Trophoblast cell (in vitro differentiated cells and primary cell): ENCODE measurements at regions not wholly inside any gene's neighbourhood (a gene's known extent, or its start where the extent isn't known, plus 50 kb on each side); places are given as distances from the start of the nearest gene placed in this dataset.
"Not testable (repeated sequence)": the region's sequence is repeated elsewhere in the genome, so short reads cannot be mapped to it uniquely, and the experiment has no call there.

ENCODE experiments used
- DNase-seq, 2 donors: peaks; one replicate each; pipeline ENCODE4 v3.0.0-alpha.2; 2016
- H2AFZ ChIP-seq: 2 replicates; pipeline ENCODE4 v1.6.1; 2013; ENCODE audit warnings: low read length, moderate library complexity, mild to moderate bottlenecking; ENCODE audit not compliant: insufficient read depth, poor library complexity
- H2AK5ac ChIP-seq: 2 replicates; pipeline ENCODE4 v1.6.1; 2013; ENCODE audit warnings: mild to moderate bottlenecking, low read length
- H2BK120ac ChIP-seq: 2 replicates; pipeline ENCODE4 v1.6.1; 2013; ENCODE audit warnings: low read length, mild to moderate bottlenecking, moderate library complexity; ENCODE audit not compliant: insufficient read depth, poor library complexity
- H2BK12ac ChIP-seq: 2 replicates; pipeline ENCODE4 v1.6.1; 2013; ENCODE audit warnings: mild to moderate bottlenecking, low read length, moderate library complexity
- H2BK5ac ChIP-seq: 2 replicates; pipeline ENCODE4 v1.6.1; 2013; ENCODE audit warnings: low read length, low read depth, moderate library complexity, mild to moderate bottlenecking; ENCODE audit not compliant: poor library complexity
- H3K14ac ChIP-seq: 2 replicates; pipeline ENCODE4 v1.6.1; 2013; ENCODE audit warnings: mild to moderate bottlenecking, low read length
- H3K18ac ChIP-seq: 2 replicates; pipeline ENCODE4 v1.6.1; 2013; ENCODE audit warnings: mild to moderate bottlenecking, low read length
- H3K23ac ChIP-seq: 2 replicates; pipeline ENCODE4 v1.6.1; 2013; ENCODE audit warnings: low read length
- H3K27ac ChIP-seq: 2 replicates; pipeline ENCODE4 v1.5.1; 2013; ENCODE audit warnings: low read depth, mild to moderate bottlenecking, inconsistent platforms, low read length, moderate library complexity
- H3K27me3 ChIP-seq: 2 replicates; pipeline ENCODE4 v1.6.1; 2013; ENCODE audit warnings: inconsistent platforms, mild to moderate bottlenecking, low read length, moderate library complexity; ENCODE audit not compliant: insufficient read depth
- H3K36me3 ChIP-seq, 2 experiments: 1 replicate in 1 of 2; 2 replicates in 1 of 2; pipeline ENCODE4 v1.6.1; 2013; ENCODE audit warnings: low read length in 2 of 2, mild to moderate bottlenecking in 2 of 2, moderate library complexity in 1 of 2; ENCODE audit not compliant: insufficient read depth in 2 of 2, control insufficient read depth in 1 of 2
- H3K4ac ChIP-seq: 2 replicates; pipeline ENCODE4 v1.6.1; 2013; ENCODE audit warnings: low read depth, mild to moderate bottlenecking, low read length, moderate library complexity
- H3K4me1 ChIP-seq, 2 experiments: 1 replicate in 1 of 2; 2 replicates in 1 of 2; pipeline ENCODE4 v1.6.1; 2013; ENCODE audit warnings: low read length in 2 of 2, mild to moderate bottlenecking in 2 of 2, moderate library complexity in 1 of 2; ENCODE audit not compliant: insufficient read depth in 2 of 2, control insufficient read depth in 1 of 2
- H3K4me2 ChIP-seq: 2 replicates; pipeline ENCODE4 v1.6.1; 2013; ENCODE audit warnings: inconsistent platforms, mild to moderate bottlenecking, low read length, moderate library complexity
- H3K4me3 ChIP-seq: 2 replicates; pipeline ENCODE4 v1.5.1; 2013; ENCODE audit warnings: mild to moderate bottlenecking, low read depth, low read length, inconsistent platforms
- H3K79me1 ChIP-seq: one replicate; pipeline ENCODE4 v1.6.1; 2013; ENCODE audit warnings: low read length
- H3K79me2 ChIP-seq: 2 replicates; pipeline ENCODE4 v1.6.1; 2013; ENCODE audit warnings: low read length, mild to moderate bottlenecking; ENCODE audit not compliant: control insufficient read depth, insufficient read depth, poor library complexity
- H3K9ac ChIP-seq: 2 replicates; pipeline ENCODE4 v1.6.1; 2013; ENCODE audit warnings: mild to moderate bottlenecking, low read length
- H3K9me3 ChIP-seq: 2 replicates; pipeline ENCODE4 v1.6.1; 2013; ENCODE audit warnings: low read depth, mild to moderate bottlenecking, control low read depth, inconsistent platforms, low read length; ENCODE audit not compliant: insufficient read depth
- H4K12ac ChIP-seq: 2 replicates; pipeline ENCODE4 v1.6.1; 2013; ENCODE audit warnings: low read depth, mild to moderate bottlenecking, low read length, moderate library complexity
- H4K8ac ChIP-seq: 2 replicates; pipeline ENCODE4 v1.6.1; 2013; ENCODE audit warnings: low read depth, mild to moderate bottlenecking, low read length, moderate library complexity
- H4K91ac ChIP-seq: one replicate; pipeline ENCODE4 v1.6.1; 2013; ENCODE audit warnings: low read depth, mild to moderate bottlenecking, low read length, moderate library complexity
- WGBS: extraction: QIAGEN DNeasy Blood & Tissue Kit; methylation state at CpG from one replicate; pipeline ENCODE4 v1.1.7; 2013; ENCODE audit warnings: missing lambda C conversion rate; ENCODE audit not compliant: insufficient read length, insufficient coverage; ENCODE audit errors: extremely low coverage; 5-methylcytosine and 5-hydroxymethylcytosine counted together

DNA sequence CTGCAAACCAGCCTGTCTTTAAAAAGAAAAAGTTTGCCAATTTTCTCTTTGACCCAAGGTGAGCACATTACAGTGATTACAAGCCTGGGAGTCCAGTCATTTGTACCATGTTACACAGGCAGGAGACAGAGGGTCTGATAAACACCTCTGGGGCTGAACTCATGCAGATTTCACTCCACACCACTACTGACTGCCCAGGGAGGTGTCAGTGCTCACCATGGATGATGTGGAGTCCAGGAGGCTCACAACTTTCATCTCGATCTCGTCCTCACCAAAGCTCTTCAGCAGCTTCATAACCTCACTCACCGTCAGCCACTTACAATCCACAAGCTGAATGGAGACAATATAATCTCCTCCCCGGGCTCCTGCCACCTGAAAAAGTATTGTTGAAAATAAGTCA lies 302.4 kb downstream of the GOLGA6L6 start:
- H4K91ac ChIP-seq, H2AFZ ChIP-seq, H3K79me2 ChIP-seq, H4K12ac ChIP-seq, DNase-seq, H2BK12ac ChIP-seq, H3K18ac ChIP-seq, H2AK5ac ChIP-seq, H3K4me3 ChIP-seq, H3K27me3 ChIP-seq, H3K27ac ChIP-seq, H3K4ac ChIP-seq, H3K4me1 ChIP-seq, H3K79me1 ChIP-seq, H3K36me3 ChIP-seq, H4K8ac ChIP-seq, H2BK120ac ChIP-seq, H3K14ac ChIP-seq, H3K9me3 ChIP-seq, H3K4me2 ChIP-seq, H2BK5ac ChIP-seq, H3K23ac ChIP-seq: not testable (repeated sequence)
- WGBS, result no CpG with 5 or more reads among the region's 4 CpGs
- peak overlapping the region; percentile 61 for H3K9ac ChIP-seq

DNA sequence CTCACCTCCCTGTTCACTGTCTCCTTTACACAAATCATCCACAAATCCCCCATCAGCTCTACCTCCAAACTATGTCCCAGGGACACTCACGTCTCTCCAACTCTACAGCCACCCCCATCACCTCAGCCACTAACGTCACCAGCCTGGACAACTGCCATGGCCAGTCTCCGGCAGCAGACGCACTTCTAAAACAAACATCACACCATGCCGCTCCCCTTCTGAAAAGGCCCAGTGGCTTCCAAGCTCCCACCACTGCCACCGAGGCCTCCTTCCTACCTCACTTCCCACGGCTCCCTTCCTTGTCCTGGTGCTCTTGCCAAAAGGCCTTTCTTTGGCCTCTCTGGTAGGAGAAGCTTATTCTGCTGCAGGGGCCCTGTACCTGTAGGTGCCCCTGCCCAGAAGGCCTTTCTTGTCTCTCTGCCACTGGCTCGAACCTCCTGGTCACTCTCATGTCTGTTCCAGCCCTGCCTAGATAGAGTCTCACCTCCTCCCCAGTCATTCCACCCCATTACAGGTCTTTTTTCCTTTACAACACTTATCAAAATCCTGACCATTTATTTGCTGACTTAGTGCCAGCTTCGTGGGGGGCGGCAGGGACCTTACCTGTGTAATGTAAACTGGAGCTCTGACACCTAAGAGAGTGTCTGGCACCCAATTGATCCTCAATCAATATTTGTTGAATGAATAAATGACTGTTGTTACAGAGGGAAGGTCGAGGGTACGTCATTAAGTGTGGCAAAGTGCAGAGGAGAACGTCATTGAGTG lies 304.2 kb downstream of the GOLGA6L6 start:
- H3K79me1 ChIP-seq, H2BK12ac ChIP-seq, H4K91ac ChIP-seq, H3K23ac ChIP-seq, H3K4me3 ChIP-seq, H3K36me3 ChIP-seq, H3K79me2 ChIP-seq, H3K14ac ChIP-seq, H3K4ac ChIP-seq, H3K9me3 ChIP-seq, H2AFZ ChIP-seq, H2BK5ac ChIP-seq, H3K27me3 ChIP-seq, H3K4me1 ChIP-seq, H3K18ac ChIP-seq, H3K27ac ChIP-seq, DNase-seq, H4K12ac ChIP-seq, H2AK5ac ChIP-seq, H2BK120ac ChIP-seq, H4K8ac ChIP-seq, H3K4me2 ChIP-seq, H3K9ac ChIP-seq: not testable (repeated sequence)
- WGBS, result no CpG with 5 or more reads among the region's 13 CpGs

DNA sequence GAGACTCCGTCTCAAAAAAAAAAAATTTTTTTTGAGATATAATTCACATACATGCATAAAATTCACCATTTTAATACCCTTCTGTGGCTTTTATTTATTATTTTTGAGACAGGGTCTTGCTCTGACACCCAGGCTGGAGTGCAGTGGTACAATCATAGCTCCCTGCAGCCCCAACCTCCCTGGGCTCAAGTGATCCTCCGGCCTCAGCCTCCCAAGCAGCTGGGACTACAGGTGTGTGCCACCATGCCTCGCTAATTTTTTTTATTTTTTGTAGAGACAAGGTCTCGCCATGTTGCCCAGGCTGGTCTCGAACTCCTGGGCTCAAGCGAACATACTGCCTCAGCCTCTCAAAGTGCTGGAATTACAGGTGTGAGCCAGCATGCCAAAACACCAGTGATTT lies 305.9 kb downstream of the GOLGA6L6 start:
- H3K4me2 ChIP-seq, H2AFZ ChIP-seq, H3K79me2 ChIP-seq, H3K23ac ChIP-seq, H3K4me1 ChIP-seq, H2BK12ac ChIP-seq, H2BK5ac ChIP-seq, H3K9ac ChIP-seq, DNase-seq, H4K12ac ChIP-seq, H3K4me3 ChIP-seq, H3K79me1 ChIP-seq, H4K91ac ChIP-seq, H3K36me3 ChIP-seq, H2AK5ac ChIP-seq, H2BK120ac ChIP-seq, H3K4ac ChIP-seq, H3K18ac ChIP-seq, H3K27ac ChIP-seq, H3K14ac ChIP-seq, H3K27me3 ChIP-seq, H4K8ac ChIP-seq: not testable (repeated sequence)
- H3K9me3 ChIP-seq, result peaks cover 13% of the 10 kb centered on the region
- WGBS, result no CpG with 5 or more reads among the region's 6 CpGs

DNA sequence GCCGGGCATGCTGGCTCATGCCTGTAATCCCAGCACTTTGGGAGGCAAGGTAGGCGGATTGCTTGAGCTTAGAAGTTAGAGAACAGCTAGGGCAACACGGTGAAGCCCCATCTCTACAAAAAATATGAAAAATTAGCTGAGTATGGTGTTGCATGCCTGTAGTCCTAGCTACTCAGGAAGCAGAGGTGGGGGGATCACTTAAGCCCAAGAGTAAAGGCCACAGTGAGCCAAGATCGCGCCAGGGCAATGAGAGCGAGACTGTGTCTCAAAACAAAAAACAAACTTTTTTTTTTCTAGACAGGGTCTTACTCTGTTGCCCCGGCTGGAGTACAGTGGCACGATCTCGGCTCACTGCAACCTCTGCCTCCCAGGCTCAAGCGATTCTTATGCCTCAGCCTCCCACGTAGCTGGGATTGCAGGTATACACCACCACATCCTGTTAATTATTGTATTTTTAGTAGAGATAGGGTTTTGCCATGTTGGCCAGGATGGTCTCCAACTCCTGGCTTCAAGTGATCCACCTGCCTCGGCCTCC lies 307.5 kb downstream of the GOLGA6L6 start:
- not testable (repeated sequence) for H2AFZ ChIP-seq, H3K36me3 ChIP-seq, H3K27ac ChIP-seq, H2AK5ac ChIP-seq, H3K14ac ChIP-seq, H3K9me3 ChIP-seq, H2BK120ac ChIP-seq, H3K4me1 ChIP-seq, H3K79me2 ChIP-seq, H2BK12ac ChIP-seq, H3K79me1 ChIP-seq, H4K91ac ChIP-seq, H4K8ac ChIP-seq, H4K12ac ChIP-seq, H2BK5ac ChIP-seq, H3K18ac ChIP-seq, DNase-seq, H3K4me2 ChIP-seq, H3K4me3 ChIP-seq, H3K23ac ChIP-seq, H3K4ac ChIP-seq, H3K27me3 ChIP-seq, H3K9ac ChIP-seq
- WGBS, result no CpG with 5 or more reads among the region's 12 CpGs
